Tibial nerve (tissue), 3 donors: ENCODE measurements at regions not wholly inside any gene's neighbourhood (a gene's known extent, or its start where the extent isn't known, plus 50 kb on each side); places are given as distances from the start of the nearest gene placed in this dataset.

ENCODE experiments used
- POLR2A ChIP-seq, 2 donors: fragments of 450-650 bp; IDR thresholded peaks; one replicate each; pipeline ENCODE4 v1.6.1; 2017; ENCODE audit warnings: antibody characterized with exemption in 2 of 2, mild to moderate bottlenecking in 2 of 2, moderate library complexity in 2 of 2
- TF ChIP-seq, protein P1 (sequence below), 5 experiments: fragments of 200-600 bp in 3 of 5; fragments of 450-650 bp in 2 of 5; sonication (generic) in 3 of 5; IDR thresholded peaks; one replicate each; pipeline ENCODE4 v1.5.1; 2016 to 2019; ENCODE audit warnings: antibody characterized with exemption in 5 of 5, mild to moderate bottlenecking in 3 of 5, moderate library complexity in 2 of 5

DNA sequence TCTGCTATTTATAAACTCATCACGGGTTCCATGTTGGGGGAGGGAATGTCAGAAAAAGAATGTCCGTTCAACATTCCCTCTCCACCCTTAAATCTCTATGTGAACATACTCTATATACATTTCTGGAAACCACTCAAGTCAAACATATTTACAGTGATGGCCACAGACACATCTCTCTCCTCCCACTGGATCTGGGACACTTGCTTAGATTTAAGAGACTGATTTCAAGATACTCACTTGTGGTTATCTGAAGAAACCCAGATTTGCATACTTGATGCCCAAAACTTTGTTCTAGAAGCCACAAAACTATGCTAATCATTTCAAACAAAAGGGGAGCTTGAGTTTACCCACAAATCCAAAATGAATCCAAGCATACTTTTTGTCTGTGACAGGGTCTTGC is 182.9 kb upstream of the SOX9 start:
- TF ChIP-seq, protein P1, sequence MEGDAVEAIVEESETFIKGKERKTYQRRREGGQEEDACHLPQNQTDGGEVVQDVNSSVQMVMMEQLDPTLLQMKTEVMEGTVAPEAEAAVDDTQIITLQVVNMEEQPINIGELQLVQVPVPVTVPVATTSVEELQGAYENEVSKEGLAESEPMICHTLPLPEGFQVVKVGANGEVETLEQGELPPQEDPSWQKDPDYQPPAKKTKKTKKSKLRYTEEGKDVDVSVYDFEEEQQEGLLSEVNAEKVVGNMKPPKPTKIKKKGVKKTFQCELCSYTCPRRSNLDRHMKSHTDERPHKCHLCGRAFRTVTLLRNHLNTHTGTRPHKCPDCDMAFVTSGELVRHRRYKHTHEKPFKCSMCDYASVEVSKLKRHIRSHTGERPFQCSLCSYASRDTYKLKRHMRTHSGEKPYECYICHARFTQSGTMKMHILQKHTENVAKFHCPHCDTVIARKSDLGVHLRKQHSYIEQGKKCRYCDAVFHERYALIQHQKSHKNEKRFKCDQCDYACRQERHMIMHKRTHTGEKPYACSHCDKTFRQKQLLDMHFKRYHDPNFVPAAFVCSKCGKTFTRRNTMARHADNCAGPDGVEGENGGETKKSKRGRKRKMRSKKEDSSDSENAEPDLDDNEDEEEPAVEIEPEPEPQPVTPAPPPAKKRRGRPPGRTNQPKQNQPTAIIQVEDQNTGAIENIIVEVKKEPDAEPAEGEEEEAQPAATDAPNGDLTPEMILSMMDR (IDR thresholded peaks at IDR 0.05), result no peak
- TF ChIP-seq POLR2A (IDR thresholded peaks at IDR 0.05), result no peak
